ENCODE measurements at regions not wholly inside any gene's neighbourhood (a gene's known extent, or its start where the extent isn't known, plus 50 kb on each side); places are given as distances from the start of the nearest gene placed in this dataset.

DNA sequence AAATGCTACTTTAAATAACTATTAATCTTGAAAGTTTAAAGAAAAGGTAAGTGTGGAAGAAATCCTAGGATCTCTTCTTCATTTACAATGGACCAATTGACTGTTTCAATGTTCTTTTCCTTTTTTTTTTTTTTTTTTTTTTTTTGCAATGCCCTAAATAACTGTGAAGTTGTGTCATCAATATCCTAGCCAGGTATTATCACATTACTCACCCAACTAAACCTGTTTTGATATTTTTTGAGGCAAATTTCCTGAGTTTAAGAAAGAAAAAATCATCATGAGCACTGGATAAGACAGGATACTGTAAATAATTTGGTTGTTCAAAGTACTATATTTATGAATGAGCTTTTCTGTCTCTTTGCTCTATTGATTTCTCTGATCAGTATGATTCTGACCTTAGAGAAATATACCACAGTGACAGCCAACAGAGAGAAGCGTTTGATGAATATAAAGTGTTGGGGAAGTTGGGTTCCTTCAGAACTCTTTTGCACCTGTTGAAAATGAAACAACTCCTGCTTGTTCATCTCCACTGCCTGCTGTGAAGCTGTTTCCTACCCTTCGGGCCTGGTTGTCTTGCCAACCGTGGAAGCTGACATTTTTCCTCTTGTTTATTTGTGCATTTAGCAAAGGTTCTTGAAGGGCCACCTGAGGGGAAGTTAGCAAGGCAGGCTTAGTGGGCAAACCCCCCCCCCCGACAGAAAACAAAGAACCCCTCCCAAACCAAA lies 1220.5 kb upstream of the SLC10A2 start:
- dilution Hi-C loops (cut with HindIII; ENCODE audit: low sequenced_read_pairs, unreplicated experiment), result no loop called here
- Histone ChIP-seq H4K20me1 (ENCODE audit: insufficient read depth, low read length) (no peaks in the 10 kb centered on the region), H4K5ac (ENCODE audit: low read depth, low read length) (no peak overlapping the region), H2BK120ac (ENCODE audit: low read depth, low read length) (no peak overlapping the region), H3K4me2 (ENCODE audit: low read depth, low read length) (no peak overlapping the region), H3K4ac (ENCODE audit: low read depth, low read length) (no peak overlapping the region), H3K36me3 (ENCODE audit: control insufficient read depth, insufficient read depth, low read length) (no peaks in the 10 kb centered on the region), H3K9me1 (ENCODE audit: insufficient read depth, low read length) (no peaks in the 10 kb centered on the region), H3K4me3 (ENCODE audit: insufficient read depth, low read depth, low read length) (no peak overlapping the region), H3K27me3 (ENCODE audit: control insufficient read depth, insufficient read depth, low read length) (no peaks in the 10 kb centered on the region), H2BK20ac (ENCODE audit: low read depth, low read length) (no peak overlapping the region), H2AK9ac (replicated peaks; ENCODE audit: low read depth, low read length, poor library complexity) (no peak overlapping the region), H3K23ac (ENCODE audit: low read depth, low read length) (no peak overlapping the region), H3K56ac (ENCODE audit: extremely low read depth, insufficient read depth, low read length) (no peak overlapping the region), H2BK15ac (ENCODE audit: low read depth, low read length) (no peak overlapping the region), H3K14ac (replicated peaks; ENCODE audit: low read depth, low read length) (no peak overlapping the region), H2AK5ac (ENCODE audit: low read depth, low read length) (no peak overlapping the region), H3K18ac (ENCODE audit: low read depth, low read length) (no peak overlapping the region), H2AFZ (replicated peaks; ENCODE audit: low read length, poor library complexity) (no peak overlapping the region), H3K4me1 (ENCODE audit: control insufficient read depth, insufficient read depth, low read length) (no peaks in the 10 kb centered on the region), H4K8ac (ENCODE audit: low read depth in 2 of 2, low read length in 2 of 2) (no peak overlapping the region), H4K91ac (ENCODE audit: insufficient read depth, low read depth, low read length) (no peak overlapping the region), H3K79me1 (ENCODE audit: low read depth in 1 of 2, low read length in 2 of 2) (no peaks in the 10 kb centered on the region), H3K9me3 (ENCODE audit: control insufficient read depth, insufficient read depth, low read length) (no peaks in the 10 kb centered on the region), H3K27ac (ENCODE audit: insufficient read depth, low read length) (no peak overlapping the region), H2BK5ac (ENCODE audit: low read depth, low read length, poor library complexity, severe bottlenecking) (no peak overlapping the region), H3K9ac (ENCODE audit: low read depth, low read length) (no peak overlapping the region)
- POLR2A ChIA-PET (ENCODE audit: unreplicated experiment), result no interaction called here
- WGBS, 2 experiments (ENCODE audit: extremely low coverage in 2 of 2, insufficient read length in 1 of 2), result no CpG with 5 or more reads among the region's 4 CpGs
- ATAC-seq (ENCODE audit: low read depth), result no peak
- in situ Hi-C loops (cut with MboI; ENCODE audit: low sequenced_read_pairs), result no loop called here
- CTCF ChIA-PET, result no interaction called here
- intact Hi-C loops (cut with micrococcal nuclease), result no loop called here
- DNase-seq, result no peak
- TF ChIP-seq RFX5 (IDR thresholded peaks at IDR 0.05; ENCODE audit: low read depth, low read length), result no peak
- TF ChIP-seq, protein P1, sequence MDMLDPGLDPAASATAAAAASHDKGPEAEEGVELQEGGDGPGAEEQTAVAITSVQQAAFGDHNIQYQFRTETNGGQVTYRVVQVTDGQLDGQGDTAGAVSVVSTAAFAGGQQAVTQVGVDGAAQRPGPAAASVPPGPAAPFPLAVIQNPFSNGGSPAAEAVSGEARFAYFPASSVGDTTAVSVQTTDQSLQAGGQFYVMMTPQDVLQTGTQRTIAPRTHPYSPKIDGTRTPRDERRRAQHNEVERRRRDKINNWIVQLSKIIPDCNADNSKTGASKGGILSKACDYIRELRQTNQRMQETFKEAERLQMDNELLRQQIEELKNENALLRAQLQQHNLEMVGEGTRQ (IDR thresholded peaks at IDR 0.05; ENCODE audit: low read depth, low read length), result no peak
- TF ChIP-seq CHD1 (IDR thresholded peaks at IDR 0.05; ENCODE audit: low read depth, low read length), result no peak
- no peak for TF ChIP-seq MAFK (IDR thresholded peaks at IDR 0.05; ENCODE audit: low read depth, low read length)
- no peak for TF ChIP-seq CEBPB (IDR thresholded peaks at IDR 0.05; ENCODE audit: low read depth, low read length)
- TF ChIP-seq RCOR1 (IDR thresholded peaks at IDR 0.05; ENCODE audit: insufficient replicate concordance, low read length), result no peak
- TF ChIP-seq POLR2A (IDR thresholded peaks at IDR 0.05; ENCODE audit: low read depth, low read length), result no peak
- no peak for TF ChIP-seq MAZ (IDR thresholded peaks at IDR 0.05; ENCODE audit: borderline replicate concordance, low read depth, low read length)
- no peak for TF ChIP-seq BHLHE40 (IDR thresholded peaks at IDR 0.05; ENCODE audit: low read depth, low read length)
- no peak for TF ChIP-seq RAD21 (IDR thresholded peaks at IDR 0.05; ENCODE audit: low read length)
- no peak for TF ChIP-seq SMC3 (IDR thresholded peaks at IDR 0.05; ENCODE audit: low read depth, low read length)
- no peak for TF ChIP-seq NFE2L2 (IDR thresholded peaks at IDR 0.05; ENCODE audit: low read depth, low read length)
- BruUV-seq (replicated peaks), result no TSS peak

Measured in IMR-90 (cell line).